GM18517 (cell line): ENCODE measurements at regions not wholly inside any gene's neighbourhood (a gene's known extent, or its start where the extent isn't known, plus 50 kb on each side); places are given as distances from the start of the nearest gene placed in this dataset.

Experiments
- ATAC-seq: cut with Tn5 transposase; IDR thresholded peaks from one replicate; pipeline ENCODE4 v1.9.1; 2021; ENCODE audit warnings: mild to moderate bottlenecking, moderate library complexity; ENCODE audit not compliant: unreplicated experiment

- ATAC-seq, result no peak
These were observed 52.0 kb upstream of the DDX18 start for GRCh38 chr2:117762454-117762853.

- ATAC-seq, result no peak
These were observed 50.7 kb upstream of the DDX18 start for GRCh38 chr2:117763804-117764203.
